Gastroesophageal sphincter (tissue), 3 donors: ENCODE measurements at regions not wholly inside any gene's neighbourhood (a gene's known extent, or its start where the extent isn't known, plus 50 kb on each side); places are given as distances from the start of the nearest gene placed in this dataset.
A peak's percentile ranks its signal among the peaks of the same experiment; 100 is the strongest.

Experiments
- EP300 ChIP-seq: sonication (generic); formaldehyde crosslinking; IDR thresholded peaks from one replicate; pipeline ENCODE4 v1.6.1; 2017; ENCODE audit warnings: antibody characterized with exemption, mild to moderate bottlenecking
- POLR2AphosphoS5 ChIP-seq: sonication (generic); formaldehyde crosslinking; IDR thresholded peaks from one replicate; pipeline ENCODE4 v1.6.1; 2017; ENCODE audit warnings: antibody characterized with exemption
- TF ChIP-seq, protein P1 (sequence below), 4 experiments: fragments of 200-600 bp in 2 of 4; fragments of 450-650 bp in 2 of 4; sonication (generic) in 1 of 4; IDR thresholded peaks; one replicate each; pipeline ENCODE4 v1.5.1; 2017 to 2019; ENCODE audit warnings: antibody characterized with exemption in 4 of 4, mild to moderate bottlenecking in 2 of 4, moderate library complexity in 2 of 4

GRCh38 chr10:78763651-78764395, 304.9 kb upstream of the ZMIZ1 start:
- TF ChIP-seq POLR2AphosphoS5, result peak; percentile 24
- no peak for TF ChIP-seq EP300
- TF ChIP-seq, protein P1, sequence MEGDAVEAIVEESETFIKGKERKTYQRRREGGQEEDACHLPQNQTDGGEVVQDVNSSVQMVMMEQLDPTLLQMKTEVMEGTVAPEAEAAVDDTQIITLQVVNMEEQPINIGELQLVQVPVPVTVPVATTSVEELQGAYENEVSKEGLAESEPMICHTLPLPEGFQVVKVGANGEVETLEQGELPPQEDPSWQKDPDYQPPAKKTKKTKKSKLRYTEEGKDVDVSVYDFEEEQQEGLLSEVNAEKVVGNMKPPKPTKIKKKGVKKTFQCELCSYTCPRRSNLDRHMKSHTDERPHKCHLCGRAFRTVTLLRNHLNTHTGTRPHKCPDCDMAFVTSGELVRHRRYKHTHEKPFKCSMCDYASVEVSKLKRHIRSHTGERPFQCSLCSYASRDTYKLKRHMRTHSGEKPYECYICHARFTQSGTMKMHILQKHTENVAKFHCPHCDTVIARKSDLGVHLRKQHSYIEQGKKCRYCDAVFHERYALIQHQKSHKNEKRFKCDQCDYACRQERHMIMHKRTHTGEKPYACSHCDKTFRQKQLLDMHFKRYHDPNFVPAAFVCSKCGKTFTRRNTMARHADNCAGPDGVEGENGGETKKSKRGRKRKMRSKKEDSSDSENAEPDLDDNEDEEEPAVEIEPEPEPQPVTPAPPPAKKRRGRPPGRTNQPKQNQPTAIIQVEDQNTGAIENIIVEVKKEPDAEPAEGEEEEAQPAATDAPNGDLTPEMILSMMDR (IDR thresholded peaks at IDR 0.05), result no peak
